Peyer's patch (tissue), 4 donors: ENCODE measurements at regions not wholly inside any gene's neighbourhood (a gene's known extent, or its start where the extent isn't known, plus 50 kb on each side); places are given as distances from the start of the nearest gene placed in this dataset.
"Not testable (repeated sequence)": the region's sequence is repeated elsewhere in the genome, so short reads cannot be mapped to it uniquely, and the experiment has no call there.

ENCODE experiments used
- DNase-seq, 3 donors: peaks; one replicate each; pipeline ENCODE4 v3.0.0-alpha.2; 2017 to 2019
- H3K27ac ChIP-seq, 4 donors: fragments of 200-600 bp; sonication (generic); one replicate each; pipeline ENCODE4 v1.5.1; 2016 to 2019
- H3K27me3 ChIP-seq, 2 donors: fragments of 200-600 bp; sonication (generic); one replicate each; pipeline ENCODE4 v1.5.1; 2019
- H3K36me3 ChIP-seq, 3 donors: fragments of 200-600 bp; sonication (generic); one replicate each; pipeline ENCODE4 v1.5.1; 2016 to 2019
- H3K4me1 ChIP-seq, 4 donors: fragments of 200-600 bp; sonication (generic); one replicate each; pipeline ENCODE4 v1.5.1; 2016 to 2019
- H3K4me3 ChIP-seq, 4 donors: fragments of 200-600 bp; sonication (generic); 1 replicate in 3 of 4; 2 replicates in 1 of 4; pipeline ENCODE4 v1.5.1; 2016 to 2019; ENCODE audit warnings: mild to moderate bottlenecking in 1 of 4
- H3K9me3 ChIP-seq, 4 donors: fragments of 200-600 bp; sonication (generic); one replicate each; pipeline ENCODE4 v1.5.1; 2016 to 2019; ENCODE audit warnings: mild to moderate bottlenecking in 1 of 4
- POLR2A ChIP-seq, 2 donors: fragments of 450-650 bp; IDR thresholded peaks; one replicate each; pipeline ENCODE4 v1.5.1; 2017; ENCODE audit warnings: antibody characterized with exemption in 2 of 2, mild to moderate bottlenecking in 2 of 2, moderate library complexity in 2 of 2
- TF ChIP-seq, protein P1 (sequence below), 6 experiments: fragments of 450-650 bp in 4 of 6; fragments of 200-600 bp in 2 of 6; sonication (generic) in 1 of 6; IDR thresholded peaks; one replicate each; pipeline ENCODE4 v1.5.1; 2017 to 2019; ENCODE audit warnings: antibody characterized with exemption in 6 of 6, mild to moderate bottlenecking in 3 of 6, moderate library complexity in 1 of 6

DNA sequence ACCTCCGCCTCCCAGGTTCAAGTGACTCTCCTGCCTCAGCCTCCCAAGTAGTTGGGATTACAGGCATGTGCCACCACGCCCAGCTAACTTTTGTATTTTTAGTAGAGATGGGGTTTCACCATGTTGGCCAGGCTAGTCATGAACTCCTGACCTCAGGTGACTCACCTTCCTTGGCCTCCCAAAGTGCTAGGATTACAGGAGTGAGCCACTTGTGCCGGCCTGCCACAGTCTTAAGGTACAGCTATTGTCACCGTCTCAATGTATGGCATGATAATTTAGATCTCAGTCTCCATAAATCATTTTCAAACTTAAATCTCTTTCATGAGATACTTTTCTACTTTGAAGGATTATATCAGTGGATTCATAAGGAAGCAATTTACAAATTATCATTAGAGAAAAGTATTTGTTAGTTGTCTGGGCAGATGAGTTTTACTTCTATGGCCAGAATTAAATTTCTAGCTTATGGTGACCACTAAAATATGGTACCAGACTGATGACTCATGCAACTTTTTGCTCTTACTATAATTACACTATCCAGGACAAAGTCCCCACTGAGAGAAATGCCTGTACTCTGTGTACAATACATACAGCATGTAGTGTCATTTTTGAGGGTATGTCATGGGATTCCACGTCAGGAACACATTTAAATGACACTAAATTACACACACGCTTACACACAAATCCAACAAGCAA, 1230.3 kb upstream of the GOT2 start:
- Histone ChIP-seq H3K27me3 (no peaks in the 10 kb centered on the region), H3K36me3 (no peaks in the 10 kb centered on the region), H3K27ac (no peak overlapping the region), H3K4me1 (no peaks in the 10 kb centered on the region), H3K9me3 (no peaks in the 10 kb centered on the region), H3K4me3 (no peak overlapping the region)
- no peak for DNase-seq
- TF ChIP-seq POLR2A (IDR thresholded peaks at IDR 0.05), result no peak
- TF ChIP-seq, protein P1, sequence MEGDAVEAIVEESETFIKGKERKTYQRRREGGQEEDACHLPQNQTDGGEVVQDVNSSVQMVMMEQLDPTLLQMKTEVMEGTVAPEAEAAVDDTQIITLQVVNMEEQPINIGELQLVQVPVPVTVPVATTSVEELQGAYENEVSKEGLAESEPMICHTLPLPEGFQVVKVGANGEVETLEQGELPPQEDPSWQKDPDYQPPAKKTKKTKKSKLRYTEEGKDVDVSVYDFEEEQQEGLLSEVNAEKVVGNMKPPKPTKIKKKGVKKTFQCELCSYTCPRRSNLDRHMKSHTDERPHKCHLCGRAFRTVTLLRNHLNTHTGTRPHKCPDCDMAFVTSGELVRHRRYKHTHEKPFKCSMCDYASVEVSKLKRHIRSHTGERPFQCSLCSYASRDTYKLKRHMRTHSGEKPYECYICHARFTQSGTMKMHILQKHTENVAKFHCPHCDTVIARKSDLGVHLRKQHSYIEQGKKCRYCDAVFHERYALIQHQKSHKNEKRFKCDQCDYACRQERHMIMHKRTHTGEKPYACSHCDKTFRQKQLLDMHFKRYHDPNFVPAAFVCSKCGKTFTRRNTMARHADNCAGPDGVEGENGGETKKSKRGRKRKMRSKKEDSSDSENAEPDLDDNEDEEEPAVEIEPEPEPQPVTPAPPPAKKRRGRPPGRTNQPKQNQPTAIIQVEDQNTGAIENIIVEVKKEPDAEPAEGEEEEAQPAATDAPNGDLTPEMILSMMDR (IDR thresholded peaks at IDR 0.05), result no peak

DNA sequence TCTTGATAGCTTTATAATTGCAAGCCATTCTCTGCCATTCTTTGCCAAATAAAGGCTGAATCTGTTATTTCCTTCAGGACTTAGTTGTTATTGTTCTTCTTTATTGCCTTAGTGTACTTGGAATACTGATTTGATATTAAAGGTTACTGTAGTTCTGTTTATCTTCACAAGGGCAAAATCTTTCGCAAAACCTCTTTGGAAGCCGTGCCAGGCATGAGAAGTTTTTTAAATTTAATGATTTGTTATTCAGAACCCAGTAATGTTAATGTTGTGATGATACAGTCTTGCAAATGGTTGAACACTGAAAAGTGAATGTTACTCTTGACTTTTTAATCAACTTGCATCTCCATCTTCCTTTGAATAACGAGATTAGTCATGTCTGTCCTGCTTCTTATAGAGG, 1225.2 kb upstream of the GOT2 start:
- H3K27me3 ChIP-seq, result no peaks in the 10 kb centered on the region
- H3K36me3 ChIP-seq, result no peaks in the 10 kb centered on the region
- peaks cover 0 to 5% (median 0%) of the 10 kb centered on the region in 4 donors for H3K9me3 ChIP-seq
- no peaks in the 10 kb centered on the region for H3K4me1 ChIP-seq
- H3K27ac ChIP-seq, result no peak overlapping the region
- no peak for DNase-seq
- TF ChIP-seq, protein P1 (IDR thresholded peaks at IDR 0.05), result no peak
- no peak for TF ChIP-seq POLR2A (IDR thresholded peaks at IDR 0.05)
- H3K4me3 ChIP-seq, result no peak overlapping the region

DNA sequence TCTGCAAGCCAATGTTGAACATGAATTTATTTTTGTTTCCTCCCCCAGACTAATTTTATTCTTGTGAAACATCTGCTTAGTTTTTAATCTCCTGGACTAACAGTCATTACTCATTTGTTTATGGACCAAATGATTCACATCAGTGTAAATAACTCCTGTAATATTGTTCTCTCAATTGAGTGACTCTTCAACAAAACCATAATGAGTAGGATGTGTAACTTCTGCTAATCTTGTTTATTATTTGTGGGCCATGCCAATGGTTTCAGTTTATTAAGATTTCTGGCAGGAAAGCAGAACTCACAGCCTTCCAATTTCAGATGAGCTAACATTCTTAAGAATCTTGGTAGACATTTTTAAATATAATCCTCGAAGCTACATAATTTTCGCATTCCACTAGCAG, 1216.3 kb upstream of the GOT2 start:
- Histone ChIP-seq H3K4me3 (no peak overlapping the region), H3K36me3 (no peaks in the 10 kb centered on the region), H3K4me1 (no peaks in the 10 kb centered on the region), H3K27me3 (no peaks in the 10 kb centered on the region), H3K27ac (no peak overlapping the region), H3K9me3 (no peaks in the 10 kb centered on the region)
- no peak for TF ChIP-seq POLR2A (IDR thresholded peaks at IDR 0.05)
- TF ChIP-seq, protein P1 (IDR thresholded peaks at IDR 0.05), result no peak
- DNase-seq, result no peak

DNA sequence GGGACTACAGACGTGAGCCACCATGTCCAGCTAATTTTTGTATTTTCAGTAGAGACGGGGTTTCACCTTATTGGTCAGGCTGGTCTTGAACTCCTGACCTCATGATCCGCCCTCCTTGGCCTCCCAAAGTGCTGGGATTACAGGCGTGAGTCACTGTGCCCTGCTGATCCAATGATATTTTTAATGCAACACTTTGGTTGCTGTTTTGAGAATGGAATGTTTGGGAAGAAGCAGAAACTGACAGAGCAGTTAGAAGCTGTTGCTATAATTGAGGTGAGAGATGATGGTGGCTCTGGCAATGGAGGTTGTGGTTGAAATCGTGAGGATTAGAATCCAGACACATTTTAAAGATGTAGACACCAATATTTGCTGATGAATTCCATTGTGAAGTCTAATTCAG, 1209.9 kb upstream of the GOT2 start:
- H3K27me3 ChIP-seq, H3K36me3 ChIP-seq, H3K27ac ChIP-seq, H3K4me1 ChIP-seq, H3K4me3 ChIP-seq, DNase-seq, H3K9me3 ChIP-seq: not testable (repeated sequence)

DNA sequence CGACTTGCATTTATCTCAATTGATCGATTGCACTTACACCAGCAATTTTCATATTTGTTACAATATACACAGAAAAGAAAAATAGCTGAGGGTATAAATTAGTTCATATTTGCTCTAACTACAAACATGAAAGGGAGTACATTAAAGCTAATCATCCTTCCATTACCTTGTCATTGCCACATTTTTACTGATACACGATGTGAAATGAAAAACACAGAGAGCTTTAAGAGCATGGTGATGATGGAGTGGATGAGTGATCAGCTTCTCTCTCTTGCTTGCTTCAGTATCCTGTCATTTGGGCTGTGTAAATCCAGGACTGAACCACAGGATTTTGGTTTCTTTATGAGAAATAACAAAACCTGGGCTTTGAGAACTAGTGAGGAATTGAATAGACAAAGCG, 1207.5 kb upstream of the GOT2 start:
- no peak for TF ChIP-seq POLR2A (IDR thresholded peaks at IDR 0.05)
- TF ChIP-seq, protein P1 (IDR thresholded peaks at IDR 0.05), result no peak
- no peak for DNase-seq

DNA sequence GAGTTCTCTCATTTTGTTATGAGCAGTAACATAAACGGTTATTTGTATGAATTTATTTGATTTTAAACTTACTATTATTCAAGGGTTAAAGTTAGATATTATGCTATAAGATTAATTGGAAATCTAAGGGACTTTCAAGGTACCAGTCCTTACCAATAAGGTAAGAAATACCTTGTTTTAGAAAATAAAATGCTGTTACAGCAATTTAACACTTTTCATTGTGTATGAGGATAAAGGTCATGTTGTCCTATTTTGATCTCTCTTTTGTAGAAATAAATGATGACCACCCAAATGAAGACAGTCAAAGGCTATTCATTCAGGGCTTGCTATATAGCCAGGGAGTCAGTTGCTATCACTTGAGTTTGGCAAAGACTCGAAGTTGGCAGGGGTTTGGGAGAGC, 1185.9 kb upstream of the GOT2 start:
- Histone ChIP-seq H3K36me3 (no peaks in the 10 kb centered on the region), H3K9me3 (peaks cover 0 to 11% (median 0%) of the 10 kb centered on the region in 4 donors), H3K4me3 (no peak overlapping the region), H3K27me3 (no peaks in the 10 kb centered on the region), H3K27ac (no peak overlapping the region), H3K4me1 (no peaks in the 10 kb centered on the region)
- no peak for TF ChIP-seq POLR2A (IDR thresholded peaks at IDR 0.05)
- TF ChIP-seq, protein P1 (IDR thresholded peaks at IDR 0.05), result no peak
- no peak for DNase-seq

More for the DNA sequence above, 1207.5 kb upstream of the GOT2 start:
- no peaks in the 10 kb centered on the region for H3K36me3 ChIP-seq
- H3K27me3 ChIP-seq, result no peaks in the 10 kb centered on the region
- H3K4me1 ChIP-seq, result no peaks in the 10 kb centered on the region
- no peaks in the 10 kb centered on the region for H3K9me3 ChIP-seq
- no peak overlapping the region for H3K4me3 ChIP-seq
- no peak overlapping the region for H3K27ac ChIP-seq
